Breast epithelium (tissue), 4 donors: ENCODE measurements at regions not wholly inside any gene's neighbourhood (a gene's known extent, or its start where the extent isn't known, plus 50 kb on each side); places are given as distances from the start of the nearest gene placed in this dataset.

Experiments
- DNase-seq, 2 donors: peaks; one replicate each; pipeline ENCODE4 v3.0.0-alpha.2; 2019; ENCODE audit warnings: low spot score in 2 of 2
- H3K27ac ChIP-seq, 2 donors: fragments of 200-600 bp; sonication (generic) in 1 of 2; one replicate each; pipeline ENCODE4 v1.5.1; 2016 to 2019; ENCODE audit warnings: mild to moderate bottlenecking in 1 of 2
- H3K27me3 ChIP-seq, 2 donors: fragments of 200-600 bp; sonication (generic) in 1 of 2; one replicate each; pipeline versions ENCODE4 v1.5.1 to v1.6.0; 2017 to 2019; ENCODE audit warnings: control low read depth in 1 of 2, mild to moderate bottlenecking in 1 of 2
- H3K36me3 ChIP-seq: fragments of 200-600 bp; one replicate; pipeline ENCODE4 v1.5.1; 2019
- H3K4me1 ChIP-seq, 2 donors: fragments of 200-600 bp; sonication (generic); one replicate each; pipeline ENCODE4 v1.5.1; 2016 to 2019; ENCODE audit warnings: control low read depth in 1 of 2
- H3K4me3 ChIP-seq, 3 donors: fragments of 200-600 bp; sonication (generic); 1 replicate in 2 of 3; 2 replicates in 1 of 3; pipeline ENCODE4 v1.5.1; 2016 to 2019; ENCODE audit warnings: mild to moderate bottlenecking in 3 of 3, moderate library complexity in 2 of 3
- H3K9me3 ChIP-seq, 2 donors: fragments of 200-600 bp; sonication (generic) in 1 of 2; one replicate each; pipeline ENCODE4 v1.5.1; 2016 to 2019; ENCODE audit warnings: control low read depth in 1 of 2
- CTCF ChIP-seq, 3 donors: fragments of 450-650 bp; IDR thresholded peaks; one replicate each; pipeline ENCODE4 v1.5.1; 2016 to 2017; ENCODE audit warnings: antibody characterized with exemption in 3 of 3, mild to moderate bottlenecking in 3 of 3, moderate library complexity in 3 of 3
- POLR2A ChIP-seq: fragments of 450-650 bp; IDR thresholded peaks from one replicate; pipeline ENCODE4 v1.6.1; 2016; ENCODE audit warnings: antibody characterized with exemption, mild to moderate bottlenecking, moderate library complexity
- POLR2AphosphoS5 ChIP-seq, 3 donors: sonication (generic); formaldehyde crosslinking; IDR thresholded peaks; one replicate each; pipeline ENCODE4 v1.6.1; 2017; ENCODE audit warnings: antibody characterized with exemption in 3 of 3
- intact Hi-C: fragments of 100-400 bp; cut with DNase I; formaldehyde crosslinking; loops from one replicate; pipeline ENCODE4 v1.15.1; 2023; ENCODE audit warnings: low total_unique reads

- H3K27ac ChIP-seq = no peak overlapping the region
- no peaks in the 10 kb centered on the region for H3K4me1 ChIP-seq
- TF ChIP-seq POLR2AphosphoS5 (IDR thresholded peaks at IDR 0.05) (no peak), POLR2A (no peak), CTCF (IDR thresholded peaks at IDR 0.05) (no peak)
- H3K4me3 ChIP-seq = no peak overlapping the region
- H3K27me3 ChIP-seq = no peaks in the 10 kb centered on the region
- no peaks in the 10 kb centered on the region for H3K9me3 ChIP-seq
- H3K36me3 ChIP-seq = no peaks in the 10 kb centered on the region
- intact Hi-C loops = no loop called here
- DNase-seq = no peak
Observed at GRCh38 chr7:92991190-92991589, 126.6 kb downstream of the SAMD9 start.

GRCh38 chr7:92988941-92989545 lies 128.7 kb downstream of the SAMD9 start:
- Histone ChIP-seq H3K9me3 (no peaks in the 10 kb centered on the region), H3K4me1 (no peaks in the 10 kb centered on the region), H3K27ac (no peak overlapping the region), H3K27me3 (no peaks in the 10 kb centered on the region), H3K4me3 (no peak overlapping the region), H3K36me3 (no peaks in the 10 kb centered on the region)
- intact Hi-C loops = no loop called here
- TF ChIP-seq CTCF (IDR thresholded peaks at IDR 0.05) (no peak), POLR2AphosphoS5 (IDR thresholded peaks at IDR 0.05) (no peak), POLR2A (no peak)
- DNase-seq = no peak

GRCh38 chr7:92988051-92988450 lies 129.7 kb downstream of the SAMD9 start:
- intact Hi-C loops = no loop called here
- TF ChIP-seq CTCF (IDR thresholded peaks at IDR 0.05) (peak in 2 of 3 donors; percentile 33 to 39), POLR2AphosphoS5 (IDR thresholded peaks at IDR 0.05) (no peak), POLR2A (no peak)
- no peak overlapping the region for H3K4me3 ChIP-seq

GRCh38 chr7:92987538-92987937 lies 130.2 kb downstream of the SAMD9 start:
- H3K27me3 ChIP-seq = no peaks in the 10 kb centered on the region
- TF ChIP-seq POLR2A = no peak
- TF ChIP-seq CTCF (IDR thresholded peaks at IDR 0.05) = no peak
- TF ChIP-seq POLR2AphosphoS5 (IDR thresholded peaks at IDR 0.05) = no peak
- intact Hi-C loops = no loop called here

More at GRCh38 chr7:92988051-92988450, 129.7 kb downstream of the SAMD9 start:
- no peaks in the 10 kb centered on the region for H3K36me3 ChIP-seq
- H3K9me3 ChIP-seq = no peaks in the 10 kb centered on the region
- no peaks in the 10 kb centered on the region for H3K4me1 ChIP-seq
- H3K27ac ChIP-seq = no peak overlapping the region
- H3K27me3 ChIP-seq = no peaks in the 10 kb centered on the region
- DNase-seq = no peak

GRCh38 chr7:92987095-92987494 lies 130.7 kb downstream of the SAMD9 start:
- Histone ChIP-seq H3K9me3 (no peaks in the 10 kb centered on the region), H3K27me3 (no peaks in the 10 kb centered on the region), H3K4me1 (no peaks in the 10 kb centered on the region), H3K4me3 (no peak overlapping the region), H3K36me3 (no peaks in the 10 kb centered on the region), H3K27ac (no peak overlapping the region)
- TF ChIP-seq POLR2AphosphoS5 (IDR thresholded peaks at IDR 0.05) (no peak), CTCF (IDR thresholded peaks at IDR 0.05) (no peak), POLR2A (no peak)
- DNase-seq = no peak
- intact Hi-C loops = no loop called here

More at GRCh38 chr7:92987538-92987937, 130.2 kb downstream of the SAMD9 start:
- Histone ChIP-seq H3K4me1 (no peaks in the 10 kb centered on the region), H3K36me3 (no peaks in the 10 kb centered on the region), H3K27ac (no peak overlapping the region), H3K9me3 (no peaks in the 10 kb centered on the region), H3K4me3 (no peak overlapping the region)
- DNase-seq = no peak
